ENCODE measurements at regions not wholly inside any gene's neighbourhood (a gene's known extent, or its start where the extent isn't known, plus 50 kb on each side); places are given as distances from the start of the nearest gene placed in this dataset.

GRCh38 chr19:28014615-28015405 is 1198.1 kb downstream of the UQCRFS1 start:
- Histone ChIP-seq H3K9me3 (no peaks in the 10 kb centered on the region), H3K4me1 (no peaks in the 10 kb centered on the region), H3K27ac (no peak overlapping the region), H3K27me3 (no peaks in the 10 kb centered on the region), H3K4me3 (no peak overlapping the region), H3K36me3 (no peaks in the 10 kb centered on the region)
- intact Hi-C loops (cut with DNase I), result no loop called here
- no peak for DNase-seq (ENCODE audit: low spot score in 2 of 2)
- TF ChIP-seq CTCF (IDR thresholded peaks at IDR 0.05), result no peak

- H3K36me3 ChIP-seq, result no peaks in the 10 kb centered on the region
- H3K27ac ChIP-seq, result no peak overlapping the region
- no peaks in the 10 kb centered on the region for H3K27me3 ChIP-seq
- no peak overlapping the region for H3K4me3 ChIP-seq
- TF ChIP-seq CTCF (IDR thresholded peaks at IDR 0.05), result no peak
- no peak for DNase-seq (ENCODE audit: low spot score in 2 of 2)
- no peaks in the 10 kb centered on the region for H3K9me3 ChIP-seq
- intact Hi-C loops (cut with DNase I), result no loop called here
- H3K4me1 ChIP-seq, result no peaks in the 10 kb centered on the region
Observed at GRCh38 chr19:28012361-28012760, 1200.6 kb downstream of the UQCRFS1 start.

- H3K36me3 ChIP-seq, result no peaks in the 10 kb centered on the region
- H3K27ac ChIP-seq, result no peak overlapping the region
- H3K4me1 ChIP-seq, result no peaks in the 10 kb centered on the region
- no peaks in the 10 kb centered on the region for H3K27me3 ChIP-seq
- no peak for TF ChIP-seq CTCF (IDR thresholded peaks at IDR 0.05)
- no peak for DNase-seq (ENCODE audit: low spot score in 2 of 2)
- no peak overlapping the region for H3K4me3 ChIP-seq
- H3K9me3 ChIP-seq, result no peaks in the 10 kb centered on the region
- intact Hi-C loops (cut with DNase I), result no loop called here
Observed at GRCh38 chr19:28010656-28011055, 1202.3 kb downstream of the UQCRFS1 start.

- H3K27ac ChIP-seq, result no peak overlapping the region
- H3K4me1 ChIP-seq, result no peaks in the 10 kb centered on the region
- intact Hi-C loops (cut with DNase I), result no loop called here
- H3K36me3 ChIP-seq, result no peaks in the 10 kb centered on the region
- TF ChIP-seq CTCF (IDR thresholded peaks at IDR 0.05), result no peak
- no peak overlapping the region for H3K4me3 ChIP-seq
- H3K9me3 ChIP-seq, result no peaks in the 10 kb centered on the region
- DNase-seq (ENCODE audit: low spot score in 2 of 2), result no peak
- H3K27me3 ChIP-seq, result no peaks in the 10 kb centered on the region
Observed at GRCh38 chr19:28009696-28010095, 1203.3 kb downstream of the UQCRFS1 start.

- Histone ChIP-seq H3K36me3 (no peaks in the 10 kb centered on the region), H3K27ac (no peak overlapping the region), H3K9me3 (no peaks in the 10 kb centered on the region), H3K4me1 (no peaks in the 10 kb centered on the region), H3K27me3 (no peaks in the 10 kb centered on the region), H3K4me3 (no peak overlapping the region)
- intact Hi-C loops (cut with DNase I), result no loop called here
- no peak for TF ChIP-seq CTCF (IDR thresholded peaks at IDR 0.05)
- no peak for DNase-seq (ENCODE audit: low spot score in 2 of 2)
Observed at GRCh38 chr19:28008695-28009094, 1204.3 kb downstream of the UQCRFS1 start.
